ENCODE measurements at regions not wholly inside any gene's neighbourhood (a gene's known extent, or its start where the extent isn't known, plus 50 kb on each side); places are given as distances from the start of the nearest gene placed in this dataset.

DNA sequence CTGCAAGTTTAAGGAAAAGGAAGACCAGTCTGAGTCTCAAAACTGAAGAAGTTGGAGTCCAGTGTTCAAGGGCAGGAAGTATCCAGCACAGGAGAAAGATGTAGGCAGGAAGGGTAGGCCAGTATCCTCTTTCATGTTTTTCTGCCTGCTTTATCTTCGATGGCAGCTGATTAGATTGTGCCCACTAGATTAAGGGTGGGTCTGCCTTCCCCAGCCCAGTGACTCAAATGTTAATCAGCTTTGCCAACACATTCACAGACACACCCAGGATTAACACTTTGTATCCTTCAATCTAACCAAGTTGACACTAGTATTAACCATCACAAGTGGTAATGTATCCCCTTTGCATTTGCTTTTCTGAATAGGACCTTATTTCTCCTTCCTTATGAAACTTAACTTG is 535.9 kb upstream of the FTMT start:
- no peak for TF ChIP-seq POLR2A (IDR thresholded peaks at IDR 0.05)
- TF ChIP-seq, protein P1, sequence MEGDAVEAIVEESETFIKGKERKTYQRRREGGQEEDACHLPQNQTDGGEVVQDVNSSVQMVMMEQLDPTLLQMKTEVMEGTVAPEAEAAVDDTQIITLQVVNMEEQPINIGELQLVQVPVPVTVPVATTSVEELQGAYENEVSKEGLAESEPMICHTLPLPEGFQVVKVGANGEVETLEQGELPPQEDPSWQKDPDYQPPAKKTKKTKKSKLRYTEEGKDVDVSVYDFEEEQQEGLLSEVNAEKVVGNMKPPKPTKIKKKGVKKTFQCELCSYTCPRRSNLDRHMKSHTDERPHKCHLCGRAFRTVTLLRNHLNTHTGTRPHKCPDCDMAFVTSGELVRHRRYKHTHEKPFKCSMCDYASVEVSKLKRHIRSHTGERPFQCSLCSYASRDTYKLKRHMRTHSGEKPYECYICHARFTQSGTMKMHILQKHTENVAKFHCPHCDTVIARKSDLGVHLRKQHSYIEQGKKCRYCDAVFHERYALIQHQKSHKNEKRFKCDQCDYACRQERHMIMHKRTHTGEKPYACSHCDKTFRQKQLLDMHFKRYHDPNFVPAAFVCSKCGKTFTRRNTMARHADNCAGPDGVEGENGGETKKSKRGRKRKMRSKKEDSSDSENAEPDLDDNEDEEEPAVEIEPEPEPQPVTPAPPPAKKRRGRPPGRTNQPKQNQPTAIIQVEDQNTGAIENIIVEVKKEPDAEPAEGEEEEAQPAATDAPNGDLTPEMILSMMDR (IDR thresholded peaks at IDR 0.05): no peak
